ENCODE measurements at regions not wholly inside any gene's neighbourhood (a gene's known extent, or its start where the extent isn't known, plus 50 kb on each side); places are given as distances from the start of the nearest gene placed in this dataset.

GRCh38 chr6:166004876-166005275 is 162.8 kb downstream of the TBXT start:
- TF ChIP-seq CTCF (IDR thresholded peaks at IDR 0.05), result no peak
- 74% methylated on average over 12 of the region's 12 CpGs for WGBS
- peaks cover 47% of the 10 kb centered on the region for H3K27me3 ChIP-seq

DNA sequence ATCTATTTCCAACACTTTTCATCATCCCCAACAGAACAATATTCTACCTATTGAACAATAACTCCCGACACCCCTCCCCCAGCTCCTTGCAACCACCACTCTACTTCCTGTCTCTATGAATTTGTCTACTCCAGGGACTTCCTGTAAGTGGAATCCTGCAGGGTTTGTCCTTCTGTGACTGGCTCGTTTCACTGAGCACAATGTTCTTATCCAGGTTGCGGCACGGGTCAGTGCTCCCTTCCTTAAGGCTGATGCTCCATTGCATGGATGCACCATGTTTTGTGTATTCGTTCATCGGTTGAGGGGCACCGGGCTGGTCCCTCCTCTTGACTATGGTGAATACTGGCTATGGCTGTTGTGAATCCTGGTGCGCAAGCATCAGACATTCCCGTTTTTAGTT is 163.2 kb downstream of the TBXT start:
- Histone ChIP-seq H3K27ac (no peak overlapping the region), H3K27me3 (peaks cover 42% of the 10 kb centered on the region), H3K4me1 (peaks cover 32% of the 10 kb centered on the region), H3K9me3 (no peaks in the 10 kb centered on the region), H3K36me3 (no peaks in the 10 kb centered on the region), H3K4me3 (no peak overlapping the region)
- DNase-seq (ENCODE audit: low spot score in 2 of 2), result no peak
- 91% methylated on average over 9 of the region's 9 CpGs for WGBS
- no peak for TF ChIP-seq POLR2A (IDR thresholded peaks at IDR 0.05)
- no peak for TF ChIP-seq CTCF (IDR thresholded peaks at IDR 0.05)
- TF ChIP-seq POLR2AphosphoS5 (IDR thresholded peaks at IDR 0.05), result no peak
- TF ChIP-seq EP300 (IDR thresholded peaks at IDR 0.05), result no peak

More at GRCh38 chr6:166004876-166005275, 162.8 kb downstream of the TBXT start:
- Histone ChIP-seq H3K4me3 (no peak overlapping the region), H3K27ac (no peak overlapping the region), H3K9me3 (no peaks in the 10 kb centered on the region), H3K4me1 (peaks cover 32% of the 10 kb centered on the region), H3K36me3 (no peaks in the 10 kb centered on the region)
- no peak for DNase-seq (ENCODE audit: low spot score in 2 of 2)

GRCh38 chr6:166003569-166003968 is 164.1 kb downstream of the TBXT start:
- no peak overlapping the region for H3K4me3 ChIP-seq
- H3K4me1 ChIP-seq, result peaks cover 25% of the 10 kb centered on the region
- no peaks in the 10 kb centered on the region for H3K9me3 ChIP-seq
- H3K27ac ChIP-seq, result no peak overlapping the region
- 30% methylated on average over 3 of the region's 3 CpGs for WGBS
- TF ChIP-seq EP300 (IDR thresholded peaks at IDR 0.05) (no peak), CTCF (IDR thresholded peaks at IDR 0.05) (no peak), POLR2A (IDR thresholded peaks at IDR 0.05) (no peak), POLR2AphosphoS5 (IDR thresholded peaks at IDR 0.05) (no peak)
- no peak for DNase-seq (ENCODE audit: low spot score in 2 of 2)
- H3K36me3 ChIP-seq, result no peaks in the 10 kb centered on the region
- peaks cover 33% of the 10 kb centered on the region for H3K27me3 ChIP-seq

DNA sequence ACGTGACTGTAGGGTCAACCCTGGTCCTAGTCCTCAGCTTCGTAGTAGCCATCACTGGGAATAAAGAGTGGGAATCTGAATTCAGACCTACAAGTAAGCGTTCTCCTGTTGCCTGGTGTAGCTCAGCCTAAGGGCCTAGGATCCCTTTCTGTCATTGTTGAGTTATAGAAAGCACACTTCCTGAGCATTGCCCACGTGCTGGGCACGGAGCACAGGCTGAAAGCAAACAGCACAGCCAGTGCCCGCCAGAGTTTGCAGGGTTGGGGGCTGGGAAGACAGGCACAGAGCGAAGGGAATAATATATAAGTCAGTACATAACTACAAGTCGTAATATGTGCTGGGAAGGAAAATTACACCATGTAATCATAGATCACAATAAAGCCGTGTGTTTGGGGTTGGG is 166.3 kb downstream of the TBXT start:
- no peak for DNase-seq (ENCODE audit: low spot score in 2 of 2)
- WGBS, result 79% methylated on average over 9 of the region's 9 CpGs
- peaks cover 5% of the 10 kb centered on the region for H3K4me1 ChIP-seq

DNA sequence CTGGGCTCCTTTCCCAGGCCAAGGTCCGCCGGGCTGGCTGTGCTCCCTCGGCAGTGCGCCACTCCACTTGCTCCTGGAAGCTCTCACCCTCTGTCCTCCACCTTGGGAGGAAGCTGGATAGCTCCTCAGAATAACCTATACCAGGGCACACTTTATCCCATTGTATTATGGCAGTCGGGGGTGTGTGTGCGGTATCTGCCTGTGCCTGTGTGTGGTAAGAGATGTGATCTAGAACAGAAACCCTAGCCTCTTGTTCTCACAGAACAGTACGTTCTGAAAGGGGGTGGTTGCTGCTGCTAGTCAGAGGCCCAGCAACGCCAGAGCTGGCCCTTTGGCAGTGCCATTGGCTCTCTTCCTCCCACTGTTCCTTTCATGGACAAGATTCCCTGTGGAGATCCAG is 168.4 kb downstream of the TBXT start:
- no peaks in the 10 kb centered on the region for H3K27me3 ChIP-seq
- H3K4me3 ChIP-seq, result no peak overlapping the region
- H3K4me1 ChIP-seq, result no peaks in the 10 kb centered on the region
- H3K9me3 ChIP-seq, result no peaks in the 10 kb centered on the region
- no peaks in the 10 kb centered on the region for H3K36me3 ChIP-seq
- DNase-seq (ENCODE audit: low spot score in 2 of 2), result no peak
- H3K27ac ChIP-seq, result no peak overlapping the region
- WGBS, result 86% methylated on average over 8 of the region's 8 CpGs
- TF ChIP-seq EP300 (IDR thresholded peaks at IDR 0.05), result no peak
- no peak for TF ChIP-seq CTCF (IDR thresholded peaks at IDR 0.05)
- TF ChIP-seq POLR2AphosphoS5 (IDR thresholded peaks at IDR 0.05), result no peak
- no peak for TF ChIP-seq POLR2A (IDR thresholded peaks at IDR 0.05)

More for the DNA sequence above, 166.3 kb downstream of the TBXT start:
- peaks cover 11% of the 10 kb centered on the region for H3K27me3 ChIP-seq
- H3K27ac ChIP-seq, result no peak overlapping the region
- H3K9me3 ChIP-seq, result no peaks in the 10 kb centered on the region
- H3K4me3 ChIP-seq, result no peak overlapping the region
- H3K36me3 ChIP-seq, result no peaks in the 10 kb centered on the region
- TF ChIP-seq POLR2A (IDR thresholded peaks at IDR 0.05), result no peak
- TF ChIP-seq EP300 (IDR thresholded peaks at IDR 0.05), result no peak
- no peak for TF ChIP-seq CTCF (IDR thresholded peaks at IDR 0.05)
- no peak for TF ChIP-seq POLR2AphosphoS5 (IDR thresholded peaks at IDR 0.05)
